ENCODE measurements at regions not wholly inside any gene's neighbourhood (a gene's known extent, or its start where the extent isn't known, plus 50 kb on each side); places are given as distances from the start of the nearest gene placed in this dataset.

GRCh38 chr1:185663332-185663731, 70.9 kb upstream of the HMCN1 start:
- no peaks in the 10 kb centered on the region for H3K27me3 ChIP-seq (ENCODE audit: control insufficient read depth in 1 of 2, insufficient read depth in 2 of 2, low read length in 2 of 2)
- no peak overlapping the region for H3K4me3 ChIP-seq (ENCODE audit: low read depth in 1 of 2, low read length in 2 of 2)
- no peak overlapping the region for H3K27ac ChIP-seq (ENCODE audit: low read depth in 2 of 2, low read length in 1 of 2)
- no peaks in the 10 kb centered on the region for H3K4me1 ChIP-seq (ENCODE audit: control insufficient read depth in 2 of 2, insufficient read depth in 2 of 2, low read length in 1 of 2)
- H3K9me3 ChIP-seq (ENCODE audit: control insufficient read depth in 2 of 2, insufficient read depth in 1 of 2, low read depth in 1 of 2, low read length in 1 of 2) = no peaks in the 10 kb centered on the region
- 77 to 83% methylated on average over 1 of the region's 1 CpG for WGBS, 2 donors
- no peaks in the 10 kb centered on the region for H3K36me3 ChIP-seq (ENCODE audit: control insufficient read depth in 2 of 2, insufficient read depth in 2 of 2, low read length in 1 of 2)

GRCh38 chr1:185661971-185662370, 72.2 kb upstream of the HMCN1 start:
- no peak overlapping the region for H3K4me3 ChIP-seq (ENCODE audit: low read depth in 1 of 2, low read length in 2 of 2)
- H3K27ac ChIP-seq (ENCODE audit: low read depth in 2 of 2, low read length in 1 of 2) = no peak overlapping the region
- H3K36me3 ChIP-seq (ENCODE audit: control insufficient read depth in 2 of 2, insufficient read depth in 2 of 2, low read length in 1 of 2) = no peaks in the 10 kb centered on the region
- WGBS, 2 donors = 73 to 81% methylated on average over 2 of the region's 2 CpGs
- no peaks in the 10 kb centered on the region for H3K4me1 ChIP-seq (ENCODE audit: control insufficient read depth in 2 of 2, insufficient read depth in 2 of 2, low read length in 1 of 2)
- H3K27me3 ChIP-seq (ENCODE audit: control insufficient read depth in 1 of 2, insufficient read depth in 2 of 2, low read length in 2 of 2) = no peaks in the 10 kb centered on the region
- no peaks in the 10 kb centered on the region for H3K9me3 ChIP-seq (ENCODE audit: control insufficient read depth in 2 of 2, insufficient read depth in 1 of 2, low read depth in 1 of 2, low read length in 1 of 2)

DNA sequence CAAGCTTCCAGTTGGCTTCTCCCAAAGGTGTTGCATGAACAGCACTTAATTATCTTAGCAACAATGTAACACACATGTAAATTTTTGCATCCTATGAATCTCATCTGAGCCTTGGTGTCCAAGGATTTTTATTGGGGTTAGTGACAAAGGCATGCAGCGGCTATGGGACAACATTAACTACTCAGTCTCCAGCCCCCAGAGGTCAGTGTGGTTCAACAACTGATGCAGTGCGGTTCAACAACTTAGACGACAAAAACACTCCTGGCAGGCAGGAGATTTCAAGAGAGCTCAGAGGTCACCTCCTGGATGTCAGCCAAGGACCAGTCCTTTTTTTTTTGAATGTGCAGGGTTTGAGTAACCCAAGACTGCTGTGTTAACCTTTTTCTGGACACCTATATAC, 77.5 kb upstream of the HMCN1 start:
- 85 to 93% methylated on average over 3 of the region's 3 CpGs for WGBS, 2 donors
- no peaks in the 10 kb centered on the region for H3K36me3 ChIP-seq (ENCODE audit: control insufficient read depth in 2 of 2, insufficient read depth in 2 of 2, low read length in 1 of 2)
- H3K4me1 ChIP-seq (ENCODE audit: control insufficient read depth in 2 of 2, insufficient read depth in 2 of 2, low read length in 1 of 2) = no peaks in the 10 kb centered on the region
- H3K4me3 ChIP-seq (ENCODE audit: low read depth in 1 of 2, low read length in 2 of 2) = no peak overlapping the region
- H3K27ac ChIP-seq (ENCODE audit: low read depth in 2 of 2, low read length in 1 of 2) = no peak overlapping the region
- no peaks in the 10 kb centered on the region for H3K9me3 ChIP-seq (ENCODE audit: control insufficient read depth in 2 of 2, insufficient read depth in 1 of 2, low read depth in 1 of 2, low read length in 1 of 2)
- no peaks in the 10 kb centered on the region for H3K27me3 ChIP-seq (ENCODE audit: control insufficient read depth in 1 of 2, insufficient read depth in 2 of 2, low read length in 2 of 2)

- Histone ChIP-seq H3K4me3 (ENCODE audit: low read depth in 1 of 2, low read length in 2 of 2) (no peak overlapping the region), H3K27ac (ENCODE audit: low read depth in 2 of 2, low read length in 1 of 2) (no peak overlapping the region), H3K27me3 (ENCODE audit: control insufficient read depth in 1 of 2, insufficient read depth in 2 of 2, low read length in 2 of 2) (no peaks in the 10 kb centered on the region)
Measured at GRCh38 chr1:185654952-185655314, 79.3 kb upstream of the HMCN1 start.

DNA sequence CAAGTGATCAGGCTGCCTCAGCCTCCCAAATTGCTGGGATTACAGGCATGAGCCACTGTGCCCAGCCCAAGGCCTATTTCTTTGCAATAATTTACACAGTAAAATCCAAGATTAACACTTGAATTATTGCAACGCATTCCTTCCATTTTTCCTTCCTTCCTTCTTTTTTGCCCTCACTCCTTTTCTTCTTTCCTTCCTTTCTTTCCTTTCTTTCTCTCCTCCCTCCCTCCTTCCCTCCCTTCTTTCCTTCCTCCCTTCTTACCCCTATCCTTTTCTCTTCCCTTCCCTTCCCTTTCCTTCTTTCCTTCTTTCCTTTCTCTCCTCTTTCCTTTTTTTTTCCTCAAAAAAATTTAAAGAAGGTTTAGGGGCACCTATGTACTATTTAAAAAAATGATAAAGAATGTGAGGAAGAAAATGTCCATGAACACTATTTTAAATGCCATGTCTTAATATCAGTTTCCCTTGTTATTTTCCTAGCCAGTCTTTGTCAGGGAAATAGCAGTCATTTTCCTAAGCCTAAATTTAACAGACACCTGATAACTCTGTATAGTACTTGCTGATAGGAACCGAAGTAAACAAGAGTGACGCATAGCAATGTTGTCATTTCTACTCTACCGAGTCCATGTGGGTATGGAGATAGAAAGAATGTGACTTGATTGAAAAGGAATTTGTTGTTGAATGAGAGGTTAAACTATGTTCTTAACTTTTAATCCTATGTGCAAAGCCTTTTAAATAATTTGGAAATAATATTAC, 79.8 kb upstream of the HMCN1 start:
- Histone ChIP-seq H3K9me3 (ENCODE audit: control insufficient read depth in 2 of 2, insufficient read depth in 1 of 2, low read depth in 1 of 2, low read length in 1 of 2) (no peaks in the 10 kb centered on the region), H3K27ac (ENCODE audit: low read depth in 2 of 2, low read length in 1 of 2) (no peak overlapping the region), H3K4me3 (ENCODE audit: low read depth in 1 of 2, low read length in 2 of 2) (no peak overlapping the region), H3K27me3 (ENCODE audit: control insufficient read depth in 1 of 2, insufficient read depth in 2 of 2, low read length in 2 of 2) (no peaks in the 10 kb centered on the region), H3K36me3 (ENCODE audit: control insufficient read depth in 2 of 2, insufficient read depth in 2 of 2, low read length in 1 of 2) (no peaks in the 10 kb centered on the region), H3K4me1 (ENCODE audit: control insufficient read depth in 2 of 2, insufficient read depth in 2 of 2, low read length in 1 of 2) (no peaks in the 10 kb centered on the region)
- 53 to 70% methylated on average over 4 of the region's 4 CpGs for WGBS, 2 donors

More at GRCh38 chr1:185654952-185655314, 79.3 kb upstream of the HMCN1 start:
- no peaks in the 10 kb centered on the region for H3K9me3 ChIP-seq (ENCODE audit: control insufficient read depth in 2 of 2, insufficient read depth in 1 of 2, low read depth in 1 of 2, low read length in 1 of 2)
- no peaks in the 10 kb centered on the region for H3K4me1 ChIP-seq (ENCODE audit: control insufficient read depth in 2 of 2, insufficient read depth in 2 of 2, low read length in 1 of 2)
- no peaks in the 10 kb centered on the region for H3K36me3 ChIP-seq (ENCODE audit: control insufficient read depth in 2 of 2, insufficient read depth in 2 of 2, low read length in 1 of 2)

DNA sequence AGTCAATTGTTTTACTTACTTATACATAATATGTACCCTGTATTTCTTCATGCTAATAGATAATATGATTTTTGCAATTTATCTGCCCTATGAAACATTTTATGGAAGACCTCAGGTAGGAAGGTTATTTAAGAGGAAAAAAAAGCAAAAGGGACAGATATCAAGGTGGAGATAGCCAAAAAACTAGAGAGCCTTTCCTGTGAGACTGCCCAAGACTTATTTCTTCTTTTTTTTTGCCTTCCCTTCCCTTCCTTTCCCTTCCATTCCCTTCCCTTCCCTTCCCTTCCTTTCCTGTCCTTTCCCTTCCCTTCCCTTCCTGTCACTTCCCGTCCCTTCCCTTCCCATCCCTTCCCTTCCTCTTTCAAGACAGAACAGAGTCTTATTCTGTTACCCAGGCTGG, 80.6 kb upstream of the HMCN1 start:
- Histone ChIP-seq H3K36me3 (ENCODE audit: control insufficient read depth in 2 of 2, insufficient read depth in 2 of 2, low read length in 1 of 2) (no peaks in the 10 kb centered on the region), H3K9me3 (ENCODE audit: control insufficient read depth in 2 of 2, insufficient read depth in 1 of 2, low read depth in 1 of 2, low read length in 1 of 2) (peaks cover 6% of the 10 kb centered on the region in 2 donors), H3K4me1 (ENCODE audit: control insufficient read depth in 2 of 2, insufficient read depth in 2 of 2, low read length in 1 of 2) (no peaks in the 10 kb centered on the region), H3K27me3 (ENCODE audit: control insufficient read depth in 1 of 2, insufficient read depth in 2 of 2, low read length in 2 of 2) (no peaks in the 10 kb centered on the region), H3K27ac (ENCODE audit: low read depth in 2 of 2, low read length in 1 of 2) (no peak overlapping the region), H3K4me3 (ENCODE audit: low read depth in 1 of 2, low read length in 2 of 2) (no peak overlapping the region)
- WGBS, 2 donors = 81 to 100% methylated on average over 1 of the region's 1 CpG

- Histone ChIP-seq H3K4me3 (ENCODE audit: low read depth in 1 of 2, low read length in 2 of 2) (no peak overlapping the region), H3K27ac (ENCODE audit: low read depth in 2 of 2, low read length in 1 of 2) (no peak overlapping the region), H3K4me1 (ENCODE audit: control insufficient read depth in 2 of 2, insufficient read depth in 2 of 2, low read length in 1 of 2) (no peaks in the 10 kb centered on the region), H3K36me3 (ENCODE audit: control insufficient read depth in 2 of 2, insufficient read depth in 2 of 2, low read length in 1 of 2) (no peaks in the 10 kb centered on the region), H3K27me3 (ENCODE audit: control insufficient read depth in 1 of 2, insufficient read depth in 2 of 2, low read length in 2 of 2) (no peaks in the 10 kb centered on the region), H3K9me3 (ENCODE audit: control insufficient read depth in 2 of 2, insufficient read depth in 1 of 2, low read depth in 1 of 2, low read length in 1 of 2) (peaks cover 6% of the 10 kb centered on the region in 2 donors)
- WGBS, 2 donors = 87 to 90% methylated on average over 2 of the region's 2 CpGs
Measured at GRCh38 chr1:185652348-185652747, 81.8 kb upstream of the HMCN1 start.

DNA sequence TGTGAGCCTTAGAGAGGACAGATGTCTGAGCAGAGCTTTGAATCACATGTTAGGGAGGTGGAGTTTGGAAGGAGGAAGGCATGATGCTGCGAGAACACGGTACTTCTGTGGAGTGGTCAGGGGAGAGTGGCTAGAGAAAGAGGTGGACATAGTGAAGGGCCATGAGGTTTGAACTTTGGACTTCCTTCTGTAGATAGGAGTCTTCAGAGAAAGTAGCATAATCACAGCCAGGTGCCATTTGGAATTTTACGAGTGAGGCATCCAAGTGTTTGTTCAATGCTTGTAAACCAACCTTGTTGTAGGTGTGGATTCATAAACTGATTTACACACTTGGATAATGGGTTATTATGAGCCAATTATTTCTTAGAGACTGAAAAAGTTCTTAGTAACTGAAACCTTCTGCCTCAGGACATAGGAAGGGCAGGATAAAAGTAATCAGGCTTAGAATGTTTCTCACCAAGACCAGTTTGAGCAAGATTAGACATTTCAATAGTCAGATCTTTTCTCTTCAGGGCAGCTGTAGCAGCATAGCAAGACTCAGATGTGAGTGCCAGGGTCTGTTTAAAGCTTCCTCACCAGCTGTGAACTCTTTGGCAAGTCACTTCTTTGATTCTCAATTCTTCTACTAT, 83.5 kb upstream of the HMCN1 start:
- no peak overlapping the region for H3K27ac ChIP-seq (ENCODE audit: low read depth in 2 of 2, low read length in 1 of 2)
- H3K4me1 ChIP-seq (ENCODE audit: control insufficient read depth in 2 of 2, insufficient read depth in 2 of 2, low read length in 1 of 2) = no peaks in the 10 kb centered on the region
- peaks cover 6% of the 10 kb centered on the region in 2 donors for H3K9me3 ChIP-seq (ENCODE audit: control insufficient read depth in 2 of 2, insufficient read depth in 1 of 2, low read depth in 1 of 2, low read length in 1 of 2)
- no peaks in the 10 kb centered on the region for H3K27me3 ChIP-seq (ENCODE audit: control insufficient read depth in 1 of 2, insufficient read depth in 2 of 2, low read length in 2 of 2)
- H3K36me3 ChIP-seq (ENCODE audit: control insufficient read depth in 2 of 2, insufficient read depth in 2 of 2, low read length in 1 of 2) = no peaks in the 10 kb centered on the region
- WGBS, 2 donors = 46 to 53% methylated on average over 3 of the region's 3 CpGs
- no peak overlapping the region for H3K4me3 ChIP-seq (ENCODE audit: low read depth in 1 of 2, low read length in 2 of 2)

GRCh38 chr1:185648858-185649589, 85.2 kb upstream of the HMCN1 start:
- Histone ChIP-seq H3K27ac (ENCODE audit: low read depth in 2 of 2, low read length in 1 of 2) (no peak overlapping the region), H3K4me3 (ENCODE audit: low read depth in 1 of 2, low read length in 2 of 2) (no peak overlapping the region), H3K36me3 (ENCODE audit: control insufficient read depth in 2 of 2, insufficient read depth in 2 of 2, low read length in 1 of 2) (no peaks in the 10 kb centered on the region), H3K27me3 (ENCODE audit: control insufficient read depth in 1 of 2, insufficient read depth in 2 of 2, low read length in 2 of 2) (no peaks in the 10 kb centered on the region), H3K9me3 (ENCODE audit: control insufficient read depth in 2 of 2, insufficient read depth in 1 of 2, low read depth in 1 of 2, low read length in 1 of 2) (peaks cover 6% of the 10 kb centered on the region in 2 donors), H3K4me1 (ENCODE audit: control insufficient read depth in 2 of 2, insufficient read depth in 2 of 2, low read length in 1 of 2) (no peaks in the 10 kb centered on the region)
- 97% methylated on average over 31 to 38 of the region's 38 CpGs for WGBS, 2 donors
